HEK293 (cell line): ENCODE measurements at regions not wholly inside any gene's neighbourhood (a gene's known extent, or its start where the extent isn't known, plus 50 kb on each side); places are given as distances from the start of the nearest gene placed in this dataset.

Experiments
- ATF2 ChIP-seq: fragments of 450-650 bp; formaldehyde crosslinking; IDR thresholded peaks from 2 replicates; pipeline ENCODE4 v1.5.1; 2016; ENCODE audit warnings: missing biosample characterization, missing genetic modification characterization, low read depth
- ZNF140 ChIP-seq: fragments of 450-650 bp; formaldehyde crosslinking; IDR thresholded peaks from 2 replicates; pipeline ENCODE4 v1.5.1; 2016; ENCODE audit warnings: missing biosample characterization, missing genetic modification characterization
- ZNF2 ChIP-seq: fragments of 450-650 bp; formaldehyde crosslinking; IDR thresholded peaks from 2 replicates; pipeline ENCODE4 v1.5.1; 2016; ENCODE audit warnings: missing biosample characterization, missing genetic modification characterization
- ZNF274 ChIP-seq, 2 experiments: fragments of 200-500 bp in 1 of 2; fragments of 450-650 bp in 1 of 2; sonication (Bioruptor generic) in 1 of 2; formaldehyde crosslinking in 1 of 2; IDR thresholded peaks; 2 replicates each; pipeline versions ENCODE4 v1.5.1 to v1.6.1; 2014 to 2016; ENCODE audit warnings: borderline replicate concordance in 1 of 2, inconsistent platforms in 1 of 2, low read length in 1 of 2, missing biosample characterization in 1 of 2, missing genetic modification characterization in 1 of 2
- ZNF423 ChIP-seq: fragments of 450-650 bp; formaldehyde crosslinking; IDR thresholded peaks from 2 replicates; pipeline ENCODE4 v1.5.1; 2016; ENCODE audit warnings: missing biosample characterization, missing genetic modification characterization
- ZNF426 ChIP-seq: fragments of 450-650 bp; formaldehyde crosslinking; IDR thresholded peaks from 2 replicates; pipeline ENCODE4 v1.5.1; 2017; ENCODE audit warnings: missing biosample characterization, missing genetic modification characterization, mild to moderate bottlenecking, inconsistent platforms, moderate library complexity
- ZNF433 ChIP-seq: fragments of 450-650 bp; formaldehyde crosslinking; IDR thresholded peaks from 2 replicates; pipeline ENCODE4 v1.5.1; 2016; ENCODE audit warnings: missing biosample characterization, missing genetic modification characterization, low read depth
- ZNF830 ChIP-seq: fragments of 450-650 bp; IDR thresholded peaks from 2 replicates; pipeline ENCODE4 v1.5.0; 2018; ENCODE audit warnings: missing biosample characterization, missing genetic modification characterization, low read depth, mild to moderate bottlenecking, moderate library complexity
- TF ChIP-seq, protein P1 (sequence below): fragments of 450-650 bp; formaldehyde crosslinking; IDR thresholded peaks from 2 replicates; pipeline ENCODE4 v1.5.1; 2016; ENCODE audit warnings: missing biosample characterization, missing genetic modification characterization

GRCh38 chr3:152937234-152937633 lies 102.3 kb downstream of the P2RY1 start:
- TF ChIP-seq, protein P1, sequence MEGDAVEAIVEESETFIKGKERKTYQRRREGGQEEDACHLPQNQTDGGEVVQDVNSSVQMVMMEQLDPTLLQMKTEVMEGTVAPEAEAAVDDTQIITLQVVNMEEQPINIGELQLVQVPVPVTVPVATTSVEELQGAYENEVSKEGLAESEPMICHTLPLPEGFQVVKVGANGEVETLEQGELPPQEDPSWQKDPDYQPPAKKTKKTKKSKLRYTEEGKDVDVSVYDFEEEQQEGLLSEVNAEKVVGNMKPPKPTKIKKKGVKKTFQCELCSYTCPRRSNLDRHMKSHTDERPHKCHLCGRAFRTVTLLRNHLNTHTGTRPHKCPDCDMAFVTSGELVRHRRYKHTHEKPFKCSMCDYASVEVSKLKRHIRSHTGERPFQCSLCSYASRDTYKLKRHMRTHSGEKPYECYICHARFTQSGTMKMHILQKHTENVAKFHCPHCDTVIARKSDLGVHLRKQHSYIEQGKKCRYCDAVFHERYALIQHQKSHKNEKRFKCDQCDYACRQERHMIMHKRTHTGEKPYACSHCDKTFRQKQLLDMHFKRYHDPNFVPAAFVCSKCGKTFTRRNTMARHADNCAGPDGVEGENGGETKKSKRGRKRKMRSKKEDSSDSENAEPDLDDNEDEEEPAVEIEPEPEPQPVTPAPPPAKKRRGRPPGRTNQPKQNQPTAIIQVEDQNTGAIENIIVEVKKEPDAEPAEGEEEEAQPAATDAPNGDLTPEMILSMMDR, result no peak
- no peak for TF ChIP-seq ZNF433 (tag by site-specific recombination)
- no peak for TF ChIP-seq ZNF426 (tag by site-specific recombination)
- no peak for TF ChIP-seq ZNF423 (tag by site-specific recombination)
- no peak for TF ChIP-seq ATF2 (tag by site-specific recombination)
- no peak for TF ChIP-seq ZNF274 (IDR thresholded peaks at IDR 0.05; ENCODE audit: low read length)
- TF ChIP-seq ZNF274 (tag by site-specific recombination; IDR thresholded peaks at IDR 0.05; ENCODE audit: borderline replicate concordance), result no peak
- TF ChIP-seq ZNF140 (tag by site-specific recombination), result no peak
- no peak for TF ChIP-seq ZNF2 (tag by site-specific recombination)
- no peak for TF ChIP-seq ZNF830 (tag by site-specific recombination)
